Kidney (tissue), 13 donors: ENCODE measurements at regions not wholly inside any gene's neighbourhood (a gene's known extent, or its start where the extent isn't known, plus 50 kb on each side); places are given as distances from the start of the nearest gene placed in this dataset.

Source experiments
- DNase-seq, 5 donors: peaks; one replicate each; pipeline ENCODE4 v3.0.0-alpha.2; 2013 to 2020
- FAIRE-seq: peaks from 2 replicates; lab custom pipeline; 2012; peaks lifted over from hg19 to GRCh38; lab: Jason Lieb, UNC
- H3K27ac ChIP-seq, 2 donors: one replicate each; pipeline ENCODE4 v1.7.0; 2013; ENCODE audit warnings: low read depth in 2 of 2, low read length in 2 of 2, inconsistent platforms in 1 of 2
- H3K27me3 ChIP-seq: one replicate; pipeline ENCODE4 v1.7.1; 2013; ENCODE audit warnings: low read length, inconsistent platforms; ENCODE audit not compliant: control insufficient read depth, insufficient read depth
- H3K36me3 ChIP-seq, 3 donors: one replicate each; pipeline versions ENCODE4 v1.7.0 to v1.7.1; 2013; ENCODE audit warnings: low read length in 3 of 3, control low read depth in 1 of 3, inconsistent platforms in 1 of 3; ENCODE audit not compliant: insufficient read depth in 3 of 3, control insufficient read depth in 2 of 3
- H3K4me1 ChIP-seq, 3 donors: one replicate each; pipeline versions ENCODE4 v1.7.0 to v1.7.1; 2013; ENCODE audit warnings: low read length in 3 of 3, inconsistent platforms in 1 of 3, low read depth in 1 of 3; ENCODE audit not compliant: control insufficient read depth in 2 of 3, insufficient read depth in 2 of 3
- H3K4me3 ChIP-seq, 3 donors: one replicate each; pipeline versions ENCODE4 v1.7.0 to v1.8.1; 2013; ENCODE audit warnings: low read length in 3 of 3, control low read depth in 1 of 3, inconsistent platforms in 1 of 3
- H3K9ac ChIP-seq, 3 donors: one replicate each; pipeline versions ENCODE4 v1.7.0 to v1.7.1; 2013; ENCODE audit warnings: low read length in 3 of 3, control low read depth in 1 of 3, inconsistent platforms in 1 of 3
- H3K9me3 ChIP-seq, 3 donors: one replicate each; pipeline versions ENCODE4 v1.7.0 to v1.7.1; 2013; ENCODE audit warnings: low read length in 3 of 3, control low read depth in 1 of 3, inconsistent platforms in 1 of 3; ENCODE audit not compliant: control insufficient read depth in 2 of 3, insufficient read depth in 1 of 3
- intact Hi-C: fragments of 100-400 bp; cut with DNase I; formaldehyde crosslinking; loops from one replicate; pipeline ENCODE4 v1.11.1; 2022
- TF ChIP-seq, protein P1 (sequence below): IDR thresholded peaks from 3 replicates; pipeline ENCODE4 v1.5.1; 2012; ENCODE audit warnings: mild to moderate bottlenecking, moderate library complexity, borderline replicate concordance; ENCODE audit not compliant: insufficient read depth; ENCODE audit errors: extremely low read depth
- donor health status: control.
- donor health status: control.
- donor health status: control.
- donor health status: control.
- donor health status: control.
- donor health status: DM: yes; HTN: yes; CAD: no.
- donor health status: Normal renal cell carcinoma (clear cell type).

- Histone ChIP-seq H3K27ac (no peak overlapping the region), H3K4me3 (no peak overlapping the region), H3K36me3 (no peaks in the 10 kb centered on the region), H3K4me1 (no peaks in the 10 kb centered on the region), H3K9me3 (no peaks in the 10 kb centered on the region), H3K27me3 (no peaks in the 10 kb centered on the region), H3K9ac (no peak overlapping the region)
- DNase-seq (no peak), FAIRE-seq (no peak)
- intact Hi-C loops, result no loop called here
- TF ChIP-seq, protein P1, sequence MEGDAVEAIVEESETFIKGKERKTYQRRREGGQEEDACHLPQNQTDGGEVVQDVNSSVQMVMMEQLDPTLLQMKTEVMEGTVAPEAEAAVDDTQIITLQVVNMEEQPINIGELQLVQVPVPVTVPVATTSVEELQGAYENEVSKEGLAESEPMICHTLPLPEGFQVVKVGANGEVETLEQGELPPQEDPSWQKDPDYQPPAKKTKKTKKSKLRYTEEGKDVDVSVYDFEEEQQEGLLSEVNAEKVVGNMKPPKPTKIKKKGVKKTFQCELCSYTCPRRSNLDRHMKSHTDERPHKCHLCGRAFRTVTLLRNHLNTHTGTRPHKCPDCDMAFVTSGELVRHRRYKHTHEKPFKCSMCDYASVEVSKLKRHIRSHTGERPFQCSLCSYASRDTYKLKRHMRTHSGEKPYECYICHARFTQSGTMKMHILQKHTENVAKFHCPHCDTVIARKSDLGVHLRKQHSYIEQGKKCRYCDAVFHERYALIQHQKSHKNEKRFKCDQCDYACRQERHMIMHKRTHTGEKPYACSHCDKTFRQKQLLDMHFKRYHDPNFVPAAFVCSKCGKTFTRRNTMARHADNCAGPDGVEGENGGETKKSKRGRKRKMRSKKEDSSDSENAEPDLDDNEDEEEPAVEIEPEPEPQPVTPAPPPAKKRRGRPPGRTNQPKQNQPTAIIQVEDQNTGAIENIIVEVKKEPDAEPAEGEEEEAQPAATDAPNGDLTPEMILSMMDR, result no peak
Measured at GRCh38 chrX:148416142-148416541, 84.3 kb upstream of the AFF2 start.

DNA sequence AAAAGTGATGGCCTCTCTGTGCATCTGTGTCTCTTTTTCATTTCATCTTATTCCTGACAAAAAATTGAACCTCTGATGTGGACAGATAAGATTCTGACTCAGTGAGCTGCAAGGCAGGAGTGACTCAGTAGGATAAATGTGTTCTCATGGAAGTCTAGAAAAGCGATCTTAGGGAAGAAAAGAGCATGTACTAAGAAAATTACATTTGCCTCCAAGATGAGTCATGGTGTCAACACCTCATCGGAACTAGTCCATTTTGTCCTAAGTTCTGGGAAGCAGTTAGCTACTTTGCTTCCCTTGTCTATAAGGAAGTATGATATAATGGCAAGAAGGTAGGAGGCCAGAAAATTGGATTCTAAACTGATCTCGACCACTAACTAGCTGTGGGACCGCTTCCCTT is 83.5 kb upstream of the AFF2 start:
- TF ChIP-seq, protein P1, result no peak
- H3K27ac ChIP-seq, result no peak overlapping the region
- no peak overlapping the region for H3K4me3 ChIP-seq
- H3K9ac ChIP-seq, result no peak overlapping the region
- H3K4me1 ChIP-seq, result no peaks in the 10 kb centered on the region
- H3K9me3 ChIP-seq, result no peaks in the 10 kb centered on the region
- intact Hi-C loops, result no loop called here
- DNase-seq (no peak), FAIRE-seq (no peak)
- H3K27me3 ChIP-seq, result no peaks in the 10 kb centered on the region
- no peaks in the 10 kb centered on the region for H3K36me3 ChIP-seq

DNA sequence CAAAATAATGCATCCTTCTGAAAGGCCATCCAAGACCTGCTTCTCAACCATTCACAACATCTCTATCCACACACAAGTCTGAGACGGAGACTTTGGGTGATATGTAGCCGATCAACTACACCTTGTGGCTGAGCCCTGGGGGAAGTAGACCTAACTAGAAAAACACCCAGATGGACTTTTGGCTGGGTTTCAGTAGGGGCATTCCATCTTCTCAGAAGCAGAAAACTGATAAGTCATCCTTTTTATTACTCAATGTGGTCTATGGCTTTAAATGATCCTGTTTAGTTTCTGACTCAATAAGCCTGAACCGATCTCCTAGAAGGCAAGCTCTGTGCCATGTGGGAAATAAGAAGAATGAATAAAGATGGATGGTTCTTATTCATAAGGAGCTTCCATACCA is 82.5 kb upstream of the AFF2 start:
- DNase-seq (no peak), FAIRE-seq (no peak)
- Histone ChIP-seq H3K9me3 (no peaks in the 10 kb centered on the region), H3K36me3 (no peaks in the 10 kb centered on the region), H3K27ac (no peak overlapping the region), H3K27me3 (no peaks in the 10 kb centered on the region), H3K4me1 (no peaks in the 10 kb centered on the region), H3K9ac (no peak overlapping the region), H3K4me3 (no peak overlapping the region)
- intact Hi-C loops, result no loop called here
- TF ChIP-seq, protein P1, result no peak

GRCh38 chrX:148422526-148422925 is 77.9 kb upstream of the AFF2 start:
- H3K9me3 ChIP-seq, result no peaks in the 10 kb centered on the region
- H3K4me3 ChIP-seq, result no peak overlapping the region
- H3K36me3 ChIP-seq, result no peaks in the 10 kb centered on the region
- FAIRE-seq (no peak), DNase-seq (no peak)
- no peak overlapping the region for H3K9ac ChIP-seq
- intact Hi-C loops, result no loop called here
- H3K27me3 ChIP-seq, result no peaks in the 10 kb centered on the region
- no peak overlapping the region for H3K27ac ChIP-seq
- TF ChIP-seq, protein P1, result no peak
- H3K4me1 ChIP-seq, result no peaks in the 10 kb centered on the region
